ENCODE measurements at regions not wholly inside any gene's neighbourhood (a gene's known extent, or its start where the extent isn't known, plus 50 kb on each side); places are given as distances from the start of the nearest gene placed in this dataset.
"Not testable (repeated sequence)": the region's sequence is repeated elsewhere in the genome, so short reads cannot be mapped to it uniquely, and the experiment has no call there.

- H3K9me3 Mint-ChIP-seq, result no peaks in the 10 kb centered on the region
- H3K4me3 ChIP-seq (ENCODE audit: control insufficient read depth in 1 of 2, extremely low read depth in 1 of 2, low read length in 1 of 2), result peak overlapping the region; percentile 4 to 38
- H3K27ac ChIP-seq (ENCODE audit: low read length), result peak overlapping the region; percentile 61
- H3K36me3 ChIP-seq (ENCODE audit: control insufficient read depth in 2 of 2, extremely low read depth in 1 of 2, insufficient read depth in 1 of 2, low read length in 1 of 2), result no peaks in the 10 kb centered on the region
- no peaks in the 10 kb centered on the region for H3K27me3 ChIP-seq (replicated peaks in 1 of 2; ENCODE audit: control insufficient read depth in 2 of 2, extremely low read depth in 1 of 2, insufficient read depth in 2 of 2, low read length in 1 of 2)
- H3K36me3 Mint-ChIP-seq, result no peaks in the 10 kb centered on the region
- DNase-seq, result peak in 12 of 35 experiments; percentile 1 to 42 (median 6)
- ChIA-PET CTCF (interaction anchor here (0.5 to 0.7 kb wide), 3 partner anchors 88 to 1975 kb away, joined by 3 to 6 read pairs (median 3); no protein-coding TSS in a partner anchor), POLR2A (no interaction called here)
- WGBS (ENCODE audit: insufficient coverage), result no CpG with 5 or more reads among the region's 8 CpGs
- H3K4me1 Mint-ChIP-seq, result peaks cover 19 to 20% (median 20%) of the 10 kb centered on the region in 3 donors
- peak overlapping the region; percentile 90 to 96 for H3K27ac Mint-ChIP-seq
- H3K4me3 Mint-ChIP-seq, result peak overlapping the region; percentile 69 to 82 (median 79)
- H3K27me3 Mint-ChIP-seq, result no peaks in the 10 kb centered on the region
- no peaks in the 10 kb centered on the region for H3K9me3 ChIP-seq
- H3K4me1 ChIP-seq (ENCODE audit: control insufficient read depth in 1 of 2, extremely low read depth in 1 of 2, insufficient read depth in 2 of 2, low read length in 2 of 2), result peaks cover 3 to 5% of the 10 kb centered on the region in 2 experiments
- peak; percentile 64 to 84 (median 77) for ATAC-seq (replicated peaks in 1 of 4)
Observed at GRCh38 chr13:73520566-73521289, 461.9 kb downstream of the KLF5 start.

- H3K4me1 ChIP-seq (ENCODE audit: control insufficient read depth in 1 of 2, extremely low read depth in 1 of 2, insufficient read depth in 2 of 2, low read length in 2 of 2); H3K36me3 Mint-ChIP-seq; H3K36me3 ChIP-seq (ENCODE audit: control insufficient read depth in 2 of 2, extremely low read depth in 1 of 2, insufficient read depth in 1 of 2, low read length in 1 of 2); H3K9me3 Mint-ChIP-seq; H3K9me3 ChIP-seq; H3K27me3 Mint-ChIP-seq; ATAC-seq (replicated peaks in 1 of 4); H3K4me3 ChIP-seq (ENCODE audit: control insufficient read depth in 1 of 2, extremely low read depth in 1 of 2, low read length in 1 of 2); POLR2A ChIA-PET; DNase-seq; H3K27me3 ChIP-seq (replicated peaks in 1 of 2; ENCODE audit: control insufficient read depth in 2 of 2, extremely low read depth in 1 of 2, insufficient read depth in 2 of 2, low read length in 1 of 2): not testable (repeated sequence)
- CTCF ChIA-PET, result interaction anchor here (0.7 to 0.8 kb wide), 3 partner anchors 70 to 1975 kb away, joined by 3 read pairs; no protein-coding TSS in a partner anchor
- Mint-ChIP-seq H3K4me1 (peaks cover 19 to 20% (median 20%) of the 10 kb centered on the region in 3 donors), H3K27ac (peak overlapping the region; percentile 90 to 96), H3K4me3 (peak overlapping the region; percentile 69 to 82 (median 79))
- no CpG with 5 or more reads among the region's 2 CpGs for WGBS (ENCODE audit: insufficient coverage)
- H3K27ac ChIP-seq (ENCODE audit: low read length), result peak overlapping the region; percentile 14
Observed at GRCh38 chr13:73520135-73520534, 461.3 kb downstream of the KLF5 start.

GRCh38 chr13:73519396-73520116 is 460.8 kb downstream of the KLF5 start:
- Mint-ChIP-seq H3K4me1 (peaks cover 19 to 20% (median 20%) of the 10 kb centered on the region in 3 donors), H3K4me3 (peak overlapping the region in 1 of 3 donors; percentile 82)
- CTCF ChIA-PET, result interaction anchor here (0.7 to 0.8 kb wide), 3 partner anchors 70 to 1976 kb away, joined by 3 read pairs; no protein-coding TSS in a partner anchor

GRCh38 chr13:73517766-73518165 is 459.0 kb downstream of the KLF5 start:
- Histone ChIP-seq H3K9me3 (no peaks in the 10 kb centered on the region), H3K27me3 (replicated peaks in 1 of 2; ENCODE audit: control insufficient read depth in 2 of 2, extremely low read depth in 1 of 2, insufficient read depth in 2 of 2, low read length in 1 of 2) (no peaks in the 10 kb centered on the region), H3K27ac (ENCODE audit: low read length) (no peak overlapping the region), H3K4me3 (ENCODE audit: control insufficient read depth in 1 of 2, extremely low read depth in 1 of 2, low read length in 1 of 2) (no peak overlapping the region), H3K4me1 (ENCODE audit: control insufficient read depth in 1 of 2, extremely low read depth in 1 of 2, insufficient read depth in 2 of 2, low read length in 2 of 2) (peaks cover 3 to 5% of the 10 kb centered on the region in 2 experiments), H3K36me3 (ENCODE audit: control insufficient read depth in 2 of 2, extremely low read depth in 1 of 2, insufficient read depth in 1 of 2, low read length in 1 of 2) (no peaks in the 10 kb centered on the region)
- ATAC-seq (replicated peaks in 1 of 4), result no peak
- Mint-ChIP-seq H3K27ac (no peak overlapping the region), H3K27me3 (peaks cover 0 to under 1% of the 10 kb centered on the region in 2 donors), H3K4me1 (peaks cover 19 to 20% (median 20%) of the 10 kb centered on the region in 3 donors), H3K9me3 (no peaks in the 10 kb centered on the region), H3K4me3 (no peak overlapping the region), H3K36me3 (no peaks in the 10 kb centered on the region)
- DNase-seq, result no peak
- no CpG with 5 or more reads among the region's 1 CpG for WGBS (ENCODE audit: insufficient coverage)
- CTCF ChIA-PET, result no interaction called here
- POLR2A ChIA-PET, result no interaction called here

More at GRCh38 chr13:73519396-73520116, 460.8 kb downstream of the KLF5 start:
- H3K27ac ChIP-seq (ENCODE audit: low read length), result peak overlapping the region; percentile 17
- H3K4me1 ChIP-seq (ENCODE audit: control insufficient read depth in 1 of 2, extremely low read depth in 1 of 2, insufficient read depth in 2 of 2, low read length in 2 of 2), result peaks cover 3 to 5% of the 10 kb centered on the region in 2 experiments
- Mint-ChIP-seq H3K27ac (peak overlapping the region; percentile 90 to 96), H3K27me3 (no peaks in the 10 kb centered on the region), H3K9me3 (no peaks in the 10 kb centered on the region), H3K36me3 (no peaks in the 10 kb centered on the region)
- H3K36me3 ChIP-seq (ENCODE audit: control insufficient read depth in 2 of 2, extremely low read depth in 1 of 2, insufficient read depth in 1 of 2, low read length in 1 of 2), result no peaks in the 10 kb centered on the region
- no peak overlapping the region for H3K4me3 ChIP-seq (ENCODE audit: control insufficient read depth in 1 of 2, extremely low read depth in 1 of 2, low read length in 1 of 2)
- DNase-seq (no peak), ATAC-seq (replicated peaks in 1 of 4) (no peak)
- H3K9me3 ChIP-seq, result no peaks in the 10 kb centered on the region
- 100% methylated on average over 1 of the region's 6 CpGs for WGBS (ENCODE audit: insufficient coverage)
- no peaks in the 10 kb centered on the region for H3K27me3 ChIP-seq (replicated peaks in 1 of 2; ENCODE audit: control insufficient read depth in 2 of 2, extremely low read depth in 1 of 2, insufficient read depth in 2 of 2, low read length in 1 of 2)
- POLR2A ChIA-PET, result no interaction called here

DNA sequence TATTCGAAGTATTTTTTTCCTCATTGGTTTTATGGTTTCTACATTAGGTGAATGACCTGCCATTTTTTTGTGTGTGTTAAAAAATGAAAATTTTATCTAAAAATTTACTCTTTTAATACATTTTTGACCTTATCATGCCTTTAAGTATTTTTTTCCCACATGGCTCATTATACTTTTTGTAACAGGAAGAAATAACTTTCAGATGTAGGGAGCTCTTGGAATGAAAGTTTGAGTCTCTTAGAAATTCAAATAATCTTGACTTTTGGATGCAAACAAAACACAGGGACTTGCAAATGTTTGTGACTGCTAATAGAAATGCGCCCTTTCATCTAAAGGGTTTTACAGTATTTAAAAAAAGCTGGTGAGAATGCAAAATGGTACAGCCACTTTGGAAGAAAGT is 457.9 kb downstream of the KLF5 start:
- Histone ChIP-seq H3K27ac (ENCODE audit: low read length) (no peak overlapping the region), H3K4me1 (ENCODE audit: control insufficient read depth in 1 of 2, extremely low read depth in 1 of 2, insufficient read depth in 2 of 2, low read length in 2 of 2) (peaks cover 3 to 5% of the 10 kb centered on the region in 2 experiments), H3K27me3 (replicated peaks in 1 of 2; ENCODE audit: control insufficient read depth in 2 of 2, extremely low read depth in 1 of 2, insufficient read depth in 2 of 2, low read length in 1 of 2) (no peaks in the 10 kb centered on the region), H3K9me3 (no peaks in the 10 kb centered on the region), H3K36me3 (ENCODE audit: control insufficient read depth in 2 of 2, extremely low read depth in 1 of 2, insufficient read depth in 1 of 2, low read length in 1 of 2) (no peaks in the 10 kb centered on the region), H3K4me3 (ENCODE audit: control insufficient read depth in 1 of 2, extremely low read depth in 1 of 2, low read length in 1 of 2) (no peak overlapping the region)
- H3K27ac Mint-ChIP-seq, result no peak overlapping the region
- H3K27me3 Mint-ChIP-seq, result peaks cover 0 to 4% of the 10 kb centered on the region in 2 donors
- no CpG with 5 or more reads among the region's 2 CpGs for WGBS (ENCODE audit: insufficient coverage)
- DNase-seq (no peak), ATAC-seq (replicated peaks in 1 of 4) (no peak)
- no peaks in the 10 kb centered on the region for H3K9me3 Mint-ChIP-seq
- POLR2A ChIA-PET, result no interaction called here
- H3K4me3 Mint-ChIP-seq, result no peak overlapping the region
- peaks cover 18 to 19% (median 19%) of the 10 kb centered on the region in 3 donors for H3K4me1 Mint-ChIP-seq
- CTCF ChIA-PET, result no interaction called here
- H3K36me3 Mint-ChIP-seq, result no peaks in the 10 kb centered on the region

GRCh38 chr13:73514208-73514607 is 455.4 kb downstream of the KLF5 start:
- Histone ChIP-seq H3K27me3 (replicated peaks in 1 of 2; ENCODE audit: control insufficient read depth in 2 of 2, extremely low read depth in 1 of 2, insufficient read depth in 2 of 2, low read length in 1 of 2) (no peaks in the 10 kb centered on the region), H3K9me3 (no peaks in the 10 kb centered on the region), H3K4me1 (ENCODE audit: control insufficient read depth in 1 of 2, extremely low read depth in 1 of 2, insufficient read depth in 2 of 2, low read length in 2 of 2) (no peaks in the 10 kb centered on the region), H3K36me3 (ENCODE audit: control insufficient read depth in 2 of 2, extremely low read depth in 1 of 2, insufficient read depth in 1 of 2, low read length in 1 of 2) (no peaks in the 10 kb centered on the region), H3K27ac (ENCODE audit: low read length) (no peak overlapping the region), H3K4me3 (ENCODE audit: control insufficient read depth in 1 of 2, extremely low read depth in 1 of 2, low read length in 1 of 2) (no peak overlapping the region)
- WGBS (ENCODE audit: insufficient coverage), result 60% methylated on average over 1 of the region's 2 CpGs
- Mint-ChIP-seq H3K4me1 (no peaks in the 10 kb centered on the region), H3K4me3 (no peak overlapping the region), H3K27me3 (peaks cover 0 to 7% of the 10 kb centered on the region in 2 donors), H3K9me3 (peaks cover 0 to 6% (median 0%) of the 10 kb centered on the region in 3 donors), H3K36me3 (peaks cover 4% of the 10 kb centered on the region), H3K27ac (no peak overlapping the region)
- CTCF ChIA-PET, result no interaction called here
- POLR2A ChIA-PET, result no interaction called here
- no peak for DNase-seq
- no peak for ATAC-seq (replicated peaks in 1 of 4)

All from T-cell (primary cell).